GM23248 (cell line): ENCODE measurements at regions not wholly inside any gene's neighbourhood (a gene's known extent, or its start where the extent isn't known, plus 50 kb on each side); places are given as distances from the start of the nearest gene placed in this dataset.

Experiments
- EZH2 ChIP-seq: fragments of 200-600 bp; sonication (generic); IDR thresholded peaks from 2 replicates; pipeline ENCODE4 v1.6.1; 2018; ENCODE audit warnings: antibody characterized with exemption, mild to moderate bottlenecking; ENCODE audit not compliant: insufficient read depth, poor library complexity, severe bottlenecking
- EZH2phosphoT487 ChIP-seq: fragments of 200-600 bp; sonication (generic); IDR thresholded peaks from 2 replicates; pipeline ENCODE4 v1.6.1; 2018; ENCODE audit warnings: antibody characterized with exemption, moderate library complexity, mild to moderate bottlenecking, low read depth; ENCODE audit not compliant: insufficient read depth

GRCh38 chr10:131591936-131592335 lies 280.4 kb upstream of the TCERG1L start:
- no peak for TF ChIP-seq EZH2
- no peak for TF ChIP-seq EZH2phosphoT487
